ENCODE measurements at regions not wholly inside any gene's neighbourhood (a gene's known extent, or its start where the extent isn't known, plus 50 kb on each side); places are given as distances from the start of the nearest gene placed in this dataset.

DNA sequence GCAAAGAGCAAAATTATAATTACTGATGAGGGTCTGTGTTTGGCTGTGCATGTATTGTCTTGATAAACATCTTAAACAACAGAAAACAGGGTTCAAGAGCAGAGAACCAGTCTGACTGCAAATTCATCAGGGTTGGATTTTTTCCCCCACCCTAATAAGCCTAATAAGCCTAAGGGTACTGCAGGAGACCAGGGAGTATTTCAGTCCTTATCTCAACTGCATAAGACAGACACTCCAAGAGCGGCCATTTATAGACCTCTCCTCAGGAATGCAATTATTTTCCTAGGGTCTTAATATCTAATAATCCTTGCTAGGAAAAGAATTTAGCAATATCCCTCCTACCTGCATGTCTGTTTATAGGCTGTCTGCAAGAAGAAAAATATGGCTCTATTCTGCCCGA is 2011.5 kb upstream of the PCDH20 start:
- DNase-seq: no peak
- Mint-ChIP-seq H3K4me1 (no peaks in the 10 kb centered on the region), H3K27ac (peak overlapping the region in 1 of 6 donors; percentile 6), H3K4me3 (no peak overlapping the region), H3K27me3 (no peaks in the 10 kb centered on the region), H3K36me3 (no peaks in the 10 kb centered on the region), H3K9me3 (peaks cover 2 to 5% (median 3%) of the 10 kb centered on the region in 7 donors)
- no peak for ATAC-seq (ENCODE audit: low read depth in 2 of 2)

DNA sequence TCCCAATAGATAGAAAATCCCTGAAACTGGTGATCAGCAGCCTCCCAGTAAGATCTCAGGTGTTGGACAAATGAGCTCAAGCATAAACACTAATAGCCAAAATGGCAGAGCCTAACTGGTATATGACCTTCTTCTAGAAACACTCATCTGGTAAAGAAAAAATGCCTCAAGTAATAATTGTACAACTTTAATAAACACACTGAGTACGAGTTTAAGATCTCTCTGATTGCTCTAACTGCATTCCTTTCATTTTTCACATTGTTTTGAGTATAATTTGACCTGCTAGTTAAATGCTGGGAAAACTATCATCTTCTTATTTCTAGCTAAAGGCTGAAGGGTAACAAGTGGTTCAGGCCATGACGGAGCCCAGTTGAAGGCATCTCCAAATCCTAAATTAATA is 2009.5 kb upstream of the PCDH20 start:
- ATAC-seq (ENCODE audit: low read depth in 2 of 2): no peak
- no peaks in the 10 kb centered on the region for H3K36me3 Mint-ChIP-seq
- no peaks in the 10 kb centered on the region for H3K27me3 Mint-ChIP-seq
- no peak overlapping the region for H3K27ac Mint-ChIP-seq
- H3K9me3 Mint-ChIP-seq: peaks cover 2 to 5% (median 3%) of the 10 kb centered on the region in 7 donors
- DNase-seq: no peak
- no peaks in the 10 kb centered on the region for H3K4me1 Mint-ChIP-seq
- no peak overlapping the region for H3K4me3 Mint-ChIP-seq

DNA sequence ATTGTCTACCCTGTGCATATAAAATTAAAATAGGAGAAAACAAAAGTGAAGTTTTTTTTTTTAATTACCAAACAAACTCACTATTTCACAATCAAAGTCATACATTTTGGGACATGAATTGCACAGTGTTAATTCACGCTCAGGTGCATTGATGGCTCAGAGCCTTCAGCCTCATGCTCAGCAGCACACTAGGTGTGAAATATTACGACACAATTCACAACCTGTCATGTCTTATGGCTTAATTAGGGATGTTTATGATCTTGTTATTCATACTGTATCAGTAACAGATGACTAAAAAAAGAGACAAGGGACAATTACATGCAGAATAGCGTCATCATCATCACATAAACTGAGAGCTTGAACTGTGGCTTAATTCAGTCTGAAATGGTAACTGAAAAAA is 2005.5 kb upstream of the PCDH20 start:
- Mint-ChIP-seq H3K27me3 (no peaks in the 10 kb centered on the region), H3K9me3 (peaks cover 0 to 15% (median 2%) of the 10 kb centered on the region in 7 donors), H3K4me3 (no peak overlapping the region), H3K36me3 (no peaks in the 10 kb centered on the region), H3K27ac (no peak overlapping the region), H3K4me1 (no peaks in the 10 kb centered on the region)
- DNase-seq (no peak), ATAC-seq (ENCODE audit: low read depth in 2 of 2) (no peak)

DNA sequence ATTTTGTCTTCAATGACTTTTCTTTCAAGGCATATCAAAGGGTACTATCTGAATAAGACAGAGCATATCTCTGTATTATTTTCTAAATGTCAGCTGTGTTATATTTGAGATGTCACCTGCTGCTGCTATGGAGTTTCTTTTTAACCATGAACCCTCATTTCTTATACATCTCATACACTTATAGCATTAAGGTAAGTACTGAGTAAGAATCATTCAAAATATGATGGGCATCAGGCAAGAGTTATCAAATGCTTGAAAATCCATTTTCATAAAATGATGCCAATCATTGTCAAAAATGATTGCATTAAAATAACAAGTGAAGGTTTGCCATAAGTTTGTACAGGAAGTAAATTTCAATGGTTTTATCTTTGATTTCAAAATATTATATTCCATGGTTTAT is 2005.0 kb upstream of the PCDH20 start:
- no peak overlapping the region for H3K4me3 Mint-ChIP-seq
- ATAC-seq (ENCODE audit: low read depth in 2 of 2): no peak
- H3K4me1 Mint-ChIP-seq: no peaks in the 10 kb centered on the region
- no peak overlapping the region for H3K27ac Mint-ChIP-seq
- no peaks in the 10 kb centered on the region for H3K27me3 Mint-ChIP-seq
- no peaks in the 10 kb centered on the region for H3K36me3 Mint-ChIP-seq
- DNase-seq: no peak
- H3K9me3 Mint-ChIP-seq: peaks cover 0 to 15% (median 2%) of the 10 kb centered on the region in 7 donors

DNA sequence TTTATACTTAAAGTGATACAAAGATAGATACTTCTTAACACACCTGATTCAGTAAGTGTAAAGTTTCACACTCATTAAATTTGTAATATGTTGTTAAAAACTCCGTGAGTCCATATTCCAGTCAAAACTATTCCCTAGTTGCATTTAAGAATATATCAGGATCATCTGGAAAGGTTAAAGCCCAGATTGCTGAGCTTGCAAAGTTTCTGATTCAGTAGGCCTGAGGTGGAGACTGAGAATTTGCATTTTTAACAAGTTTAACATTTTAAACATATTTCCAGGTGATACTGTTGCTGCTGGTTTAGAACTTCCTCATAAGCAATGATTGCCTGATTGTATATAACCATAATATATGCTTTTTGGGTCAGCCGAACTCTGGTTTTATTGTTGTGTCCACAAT is 1998.6 kb upstream of the PCDH20 start:
- no peak overlapping the region for H3K27ac Mint-ChIP-seq
- H3K36me3 Mint-ChIP-seq: no peaks in the 10 kb centered on the region
- no peaks in the 10 kb centered on the region for H3K4me1 Mint-ChIP-seq
- H3K4me3 Mint-ChIP-seq: no peak overlapping the region
- no peak for ATAC-seq (ENCODE audit: low read depth in 2 of 2)
- no peaks in the 10 kb centered on the region for H3K27me3 Mint-ChIP-seq
- peaks cover 0 to 10% (median 5%) of the 10 kb centered on the region in 7 donors for H3K9me3 Mint-ChIP-seq
- no peak for DNase-seq

DNA sequence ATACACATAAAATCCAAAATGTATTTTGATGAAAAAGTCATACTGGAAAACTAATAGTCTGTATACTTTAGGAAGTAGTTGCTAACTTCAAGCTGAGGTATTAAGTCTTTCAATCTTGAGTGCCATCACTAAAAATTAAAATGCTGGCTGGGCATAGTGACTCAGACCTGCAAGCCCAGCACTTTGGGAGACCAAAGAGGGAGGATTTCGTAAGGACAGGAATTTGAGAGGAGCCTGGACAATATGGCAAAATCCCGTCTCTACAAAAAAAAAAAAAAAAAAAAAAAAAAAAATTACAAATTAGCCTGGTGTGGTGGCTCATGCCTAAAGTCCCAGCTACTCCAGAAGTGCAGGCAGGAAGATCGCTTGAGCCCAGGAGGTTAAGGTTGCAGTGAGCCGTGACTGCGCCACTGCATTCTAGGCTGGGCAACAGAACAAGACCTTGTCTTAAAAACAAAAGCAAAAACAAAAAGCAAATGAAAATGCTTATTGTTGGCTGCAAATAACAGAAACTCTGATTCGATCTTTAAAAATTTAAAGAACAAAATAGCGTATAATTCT is 1994.2 kb upstream of the PCDH20 start:
- Mint-ChIP-seq H3K9me3 (peaks cover 0 to 6% (median 4%) of the 10 kb centered on the region in 7 donors), H3K36me3 (no peaks in the 10 kb centered on the region), H3K4me1 (no peaks in the 10 kb centered on the region), H3K27me3 (no peaks in the 10 kb centered on the region), H3K4me3 (peak overlapping the region in 1 of 8 donors; percentile 29), H3K27ac (no peak overlapping the region)
- no peak for ATAC-seq (ENCODE audit: low read depth in 2 of 2)
- no peak for DNase-seq

DNA sequence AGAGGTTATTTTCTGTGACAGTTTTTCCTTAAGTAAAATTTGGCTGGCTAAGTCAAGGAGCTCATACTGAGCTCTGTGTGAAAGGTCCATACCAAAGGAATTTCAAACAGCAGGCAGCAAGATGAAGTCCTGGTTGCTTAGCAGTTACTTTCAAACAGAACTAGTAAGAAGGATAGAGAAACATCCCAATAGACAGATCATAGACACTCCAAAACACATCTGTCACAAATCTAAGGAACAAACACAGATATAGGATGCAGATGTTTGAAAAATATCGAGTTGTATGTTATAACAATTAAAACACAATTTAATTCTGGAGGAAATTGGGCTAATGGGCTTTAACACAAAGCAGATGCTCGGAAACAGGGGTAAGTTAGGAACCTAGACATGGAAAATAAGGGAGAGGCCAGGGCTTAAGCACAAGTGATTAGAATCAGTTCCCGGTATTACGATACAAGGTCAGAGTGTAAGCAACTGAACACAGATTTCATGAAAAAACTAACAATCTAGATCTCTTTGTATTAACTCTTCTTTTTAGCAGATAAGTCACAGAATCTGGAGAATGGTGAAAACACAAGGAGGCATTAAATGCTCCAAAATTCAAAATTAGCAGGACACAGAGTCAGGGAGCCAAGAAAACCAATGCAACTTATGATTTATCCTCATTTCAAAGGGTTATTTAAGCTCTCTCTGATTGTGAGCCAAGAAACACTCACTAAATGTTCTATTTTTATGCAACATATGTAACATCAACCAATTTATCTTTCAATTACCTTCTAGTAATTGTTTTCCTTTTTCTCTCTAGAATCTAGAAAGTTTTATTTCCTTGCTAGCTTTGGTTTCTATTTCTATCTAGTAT is 1992.9 kb upstream of the PCDH20 start:
- H3K4me3 Mint-ChIP-seq: no peak overlapping the region
- peaks cover 0 to 8% (median 2%) of the 10 kb centered on the region in 7 donors for H3K9me3 Mint-ChIP-seq
- H3K4me1 Mint-ChIP-seq: no peaks in the 10 kb centered on the region
- no peak overlapping the region for H3K27ac Mint-ChIP-seq
- ATAC-seq (ENCODE audit: low read depth in 2 of 2) (no peak), DNase-seq (no peak)
- no peaks in the 10 kb centered on the region for H3K27me3 Mint-ChIP-seq
- H3K36me3 Mint-ChIP-seq: no peaks in the 10 kb centered on the region

DNA sequence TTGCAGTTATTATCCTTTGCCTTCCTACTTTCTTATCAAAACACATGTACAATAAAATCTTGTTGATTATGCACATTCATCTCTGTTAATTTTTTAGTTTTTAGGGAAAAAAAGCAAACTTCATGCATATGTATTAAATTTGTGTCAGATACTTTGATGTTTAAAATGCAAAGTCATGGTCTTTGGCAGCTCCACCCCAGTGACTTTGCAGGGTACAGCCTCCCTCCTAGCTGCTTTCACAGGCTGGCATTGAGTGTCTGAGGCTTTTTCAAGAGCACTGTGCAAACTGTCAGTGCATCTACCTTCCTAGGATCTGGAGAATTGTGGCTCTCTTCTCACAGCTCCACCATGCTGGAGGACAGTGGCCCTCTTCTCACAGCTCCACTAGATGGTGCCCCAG is 1988.1 kb upstream of the PCDH20 start:
- DNase-seq (no peak), ATAC-seq (ENCODE audit: low read depth in 2 of 2) (no peak)
- H3K27ac Mint-ChIP-seq: no peak overlapping the region
- H3K4me3 Mint-ChIP-seq: no peak overlapping the region
- H3K27me3 Mint-ChIP-seq: no peaks in the 10 kb centered on the region
- peaks cover 0 to 8% (median 6%) of the 10 kb centered on the region in 7 donors for H3K9me3 Mint-ChIP-seq
- H3K4me1 Mint-ChIP-seq: no peaks in the 10 kb centered on the region
- no peaks in the 10 kb centered on the region for H3K36me3 Mint-ChIP-seq

DNA sequence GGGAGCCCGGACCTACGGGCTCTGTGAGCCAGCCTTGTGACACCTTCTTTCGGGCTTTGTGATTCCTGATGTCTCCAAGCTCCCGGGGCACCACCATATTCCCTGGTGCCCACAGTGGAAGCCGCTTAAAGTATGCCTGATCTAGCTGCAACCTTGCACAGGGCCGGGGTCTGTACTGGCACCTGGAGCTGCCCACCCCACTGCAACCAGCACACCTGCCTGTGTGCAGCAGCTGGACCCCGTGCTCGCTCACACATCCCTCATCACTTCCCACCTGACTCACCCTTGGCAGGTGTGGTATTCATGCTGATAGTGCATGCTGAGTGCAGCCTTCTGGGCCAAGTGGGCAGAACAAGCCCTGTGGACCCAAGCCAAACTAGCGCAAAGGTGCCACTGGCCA is 1981.1 kb upstream of the PCDH20 start:
- no peak overlapping the region for H3K27ac Mint-ChIP-seq
- H3K9me3 Mint-ChIP-seq: peaks cover 0 to 5% (median 0%) of the 10 kb centered on the region in 7 donors
- no peak overlapping the region for H3K4me3 Mint-ChIP-seq
- no peaks in the 10 kb centered on the region for H3K4me1 Mint-ChIP-seq
- no peak for DNase-seq
- H3K27me3 Mint-ChIP-seq: no peaks in the 10 kb centered on the region
- no peaks in the 10 kb centered on the region for H3K36me3 Mint-ChIP-seq
- no peak for ATAC-seq (ENCODE audit: low read depth in 2 of 2)

DNA sequence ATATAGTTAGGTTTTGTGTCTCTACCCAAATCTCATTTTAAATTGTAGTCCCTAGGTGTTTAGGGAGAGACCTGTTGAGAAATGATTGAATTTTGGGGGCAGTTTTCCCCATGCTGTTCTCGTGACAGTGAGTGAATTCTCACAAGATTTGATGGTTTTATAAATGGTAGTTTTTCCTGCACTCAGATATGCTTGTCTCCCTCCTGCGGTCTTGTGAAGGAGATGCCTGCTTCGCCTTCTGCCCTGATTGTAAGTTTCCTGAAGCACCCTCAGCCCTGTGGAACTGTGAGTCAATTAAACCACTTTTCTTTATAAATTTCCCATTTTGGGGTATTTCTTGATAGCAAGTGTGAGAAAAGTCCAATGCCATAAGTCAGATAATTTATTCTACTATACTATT is 1977.5 kb upstream of the PCDH20 start:
- Mint-ChIP-seq H3K27me3 (no peaks in the 10 kb centered on the region), H3K27ac (no peak overlapping the region), H3K36me3 (no peaks in the 10 kb centered on the region), H3K4me1 (no peaks in the 10 kb centered on the region), H3K9me3 (peaks cover 0 to 4% (median 0%) of the 10 kb centered on the region in 7 donors), H3K4me3 (no peak overlapping the region)
- ATAC-seq (ENCODE audit: low read depth in 2 of 2) (no peak), DNase-seq (no peak)

DNA sequence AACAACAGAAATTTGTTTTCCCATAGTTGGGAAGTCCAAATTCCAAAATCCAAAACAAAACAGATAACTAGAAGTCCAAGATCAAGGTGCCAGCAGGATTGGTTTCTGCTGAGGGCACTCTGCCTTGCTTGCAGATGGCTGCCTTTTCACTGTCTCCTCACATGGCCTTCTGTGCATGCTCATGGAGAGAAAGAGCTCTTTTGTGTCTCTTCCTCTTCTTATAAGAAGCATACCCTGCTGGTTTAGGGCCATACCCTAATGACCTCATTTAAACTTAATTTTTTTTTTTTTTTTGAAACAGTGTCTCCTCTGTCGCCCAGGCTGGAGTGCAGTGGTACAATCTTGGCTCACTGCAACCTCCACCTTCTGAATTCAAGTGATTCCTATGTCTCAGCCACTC is 1974.1 kb upstream of the PCDH20 start:
- H3K4me3 Mint-ChIP-seq: no peak overlapping the region
- no peak for DNase-seq
- no peaks in the 10 kb centered on the region for H3K4me1 Mint-ChIP-seq
- no peaks in the 10 kb centered on the region for H3K36me3 Mint-ChIP-seq
- H3K27ac Mint-ChIP-seq: no peak overlapping the region
- peaks cover 0 to 8% (median 0%) of the 10 kb centered on the region in 7 donors for H3K9me3 Mint-ChIP-seq
- no peak for ATAC-seq (ENCODE audit: low read depth in 2 of 2)
- H3K27me3 Mint-ChIP-seq: no peaks in the 10 kb centered on the region

DNA sequence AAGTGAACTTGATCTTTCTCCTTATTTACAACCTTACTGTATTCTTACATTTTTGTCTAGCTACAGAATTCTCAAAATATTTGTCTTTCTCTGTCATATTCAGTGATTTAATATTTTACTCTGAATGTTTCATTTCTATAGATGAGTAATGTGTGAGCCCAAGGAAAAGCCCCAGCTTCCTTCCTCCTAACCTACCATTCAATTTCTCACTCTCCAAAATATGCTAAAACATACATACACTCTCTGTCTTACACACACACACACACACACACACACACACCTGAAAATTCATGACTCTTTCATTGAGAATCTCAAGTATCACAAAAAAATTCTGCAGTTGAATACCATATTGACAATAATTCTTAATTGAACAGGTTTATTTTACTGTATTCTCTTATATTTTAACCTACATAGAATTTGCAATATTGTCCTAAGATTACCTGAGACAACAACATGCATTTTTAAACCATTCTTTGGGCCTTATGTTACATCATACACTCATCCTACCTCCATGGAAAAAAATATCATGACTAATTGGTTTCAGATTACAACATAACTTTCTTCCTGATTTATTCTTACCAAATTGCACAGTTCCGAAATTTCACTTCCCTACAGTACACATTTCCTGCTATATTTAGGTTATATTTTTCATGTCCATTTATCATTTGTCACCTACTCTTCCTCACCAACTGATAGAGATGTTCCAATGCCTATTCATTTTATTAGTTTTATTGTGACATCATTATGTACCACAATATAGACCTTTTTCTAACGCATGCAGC is 1965.6 kb upstream of the PCDH20 start:
- peak overlapping the region in 1 of 6 donors; percentile 0 for H3K27ac Mint-ChIP-seq
- H3K27me3 Mint-ChIP-seq: no peaks in the 10 kb centered on the region
- H3K9me3 Mint-ChIP-seq: peaks cover 6 to 19% (median 13%) of the 10 kb centered on the region in 7 donors
- no peak overlapping the region for H3K4me3 Mint-ChIP-seq
- ATAC-seq (ENCODE audit: low read depth in 2 of 2) (no peak), DNase-seq (no peak)
- H3K36me3 Mint-ChIP-seq: peaks cover 0 to 3% of the 10 kb centered on the region in 2 donors
- no peaks in the 10 kb centered on the region for H3K4me1 Mint-ChIP-seq

DNA sequence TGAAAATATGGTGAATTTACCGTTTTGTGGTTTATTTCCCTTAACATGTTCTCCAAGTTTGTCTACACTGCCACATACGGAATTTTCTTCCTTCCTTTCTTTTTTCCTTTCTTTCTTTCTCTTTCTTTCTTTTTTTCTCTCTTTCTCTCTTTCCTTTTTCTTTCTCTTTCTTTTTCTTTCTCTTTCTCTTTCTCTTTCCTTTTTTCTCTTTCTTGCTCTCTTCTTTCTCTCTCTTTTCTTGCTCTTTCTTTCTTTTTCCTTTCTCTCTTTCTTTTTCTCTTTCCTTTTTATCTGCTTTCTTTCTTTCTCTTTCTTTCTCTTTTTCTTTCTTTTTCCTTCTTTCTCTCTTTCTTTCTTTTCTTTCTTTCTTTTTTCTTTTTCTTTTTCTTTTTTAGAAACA is 1962.3 kb upstream of the PCDH20 start:
- H3K4me3 Mint-ChIP-seq: no peak overlapping the region
- no peak for DNase-seq

DNA sequence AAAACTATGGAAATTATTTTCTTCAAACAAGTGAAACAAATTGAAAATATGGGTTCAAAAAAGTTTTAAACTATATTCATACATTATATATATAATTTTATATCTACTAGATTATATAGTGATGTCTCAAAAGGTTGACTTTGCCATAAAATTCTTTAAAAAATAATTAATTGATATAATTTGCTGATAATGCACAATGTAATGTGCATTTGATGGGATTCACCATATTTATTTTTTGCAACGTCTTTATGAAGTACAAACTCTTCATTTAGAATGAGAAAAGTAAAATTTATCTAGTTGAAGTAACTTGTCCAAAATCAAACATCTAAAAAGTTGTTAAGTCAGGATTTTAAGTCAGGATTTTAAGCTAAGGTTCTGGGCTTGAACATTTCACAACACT is 1954.5 kb upstream of the PCDH20 start:
- H3K4me3 Mint-ChIP-seq: no peak overlapping the region
- peaks cover 1 to 7% (median 5%) of the 10 kb centered on the region in 7 donors for H3K9me3 Mint-ChIP-seq
- H3K27me3 Mint-ChIP-seq: no peaks in the 10 kb centered on the region
- H3K4me1 Mint-ChIP-seq: no peaks in the 10 kb centered on the region
- ATAC-seq (ENCODE audit: low read depth in 2 of 2): no peak
- H3K27ac Mint-ChIP-seq: no peak overlapping the region
- no peaks in the 10 kb centered on the region for H3K36me3 Mint-ChIP-seq
- no peak for DNase-seq

More for the DNA sequence above, 1962.3 kb upstream of the PCDH20 start:
- Mint-ChIP-seq H3K9me3 (peaks cover 7 to 19% (median 12%) of the 10 kb centered on the region in 7 donors), H3K36me3 (peaks cover 0 to 3% of the 10 kb centered on the region in 2 donors), H3K27me3 (no peaks in the 10 kb centered on the region), H3K4me1 (no peaks in the 10 kb centered on the region), H3K27ac (no peak overlapping the region)
- no peak for ATAC-seq (ENCODE audit: low read depth in 2 of 2)
